HG03280 (cell line): ENCODE measurements at regions not wholly inside any gene's neighbourhood (a gene's known extent, or its start where the extent isn't known, plus 50 kb on each side); places are given as distances from the start of the nearest gene placed in this dataset.
A peak's percentile ranks its signal among the peaks of the same experiment; 100 is the strongest.

ENCODE experiments used
- ATAC-seq: cut with Tn5 transposase; IDR thresholded peaks from one replicate; pipeline ENCODE4 v1.9.1; 2021; ENCODE audit warnings: mild to moderate bottlenecking, moderate library complexity; ENCODE audit not compliant: unreplicated experiment

DNA sequence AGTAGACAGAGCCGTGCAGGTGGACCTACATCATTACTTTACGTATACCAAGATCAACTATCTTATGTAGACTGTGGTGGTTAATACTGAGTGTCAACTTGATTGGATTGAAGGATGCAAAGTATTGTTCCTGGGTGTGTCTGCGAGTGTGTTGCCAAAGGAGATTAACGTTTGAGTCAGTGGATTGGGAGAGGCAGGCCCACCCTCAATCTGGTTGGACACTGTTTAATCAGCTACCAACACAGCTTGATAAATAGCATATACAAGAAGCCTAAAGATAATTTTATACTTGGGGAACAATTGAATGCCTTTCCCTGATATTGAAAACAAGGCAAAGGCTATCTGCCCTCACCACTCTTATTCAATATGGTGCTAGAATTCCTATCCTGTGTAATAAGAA lies 604.2 kb upstream of the ZEB2 start:
- ATAC-seq = no peak

DNA sequence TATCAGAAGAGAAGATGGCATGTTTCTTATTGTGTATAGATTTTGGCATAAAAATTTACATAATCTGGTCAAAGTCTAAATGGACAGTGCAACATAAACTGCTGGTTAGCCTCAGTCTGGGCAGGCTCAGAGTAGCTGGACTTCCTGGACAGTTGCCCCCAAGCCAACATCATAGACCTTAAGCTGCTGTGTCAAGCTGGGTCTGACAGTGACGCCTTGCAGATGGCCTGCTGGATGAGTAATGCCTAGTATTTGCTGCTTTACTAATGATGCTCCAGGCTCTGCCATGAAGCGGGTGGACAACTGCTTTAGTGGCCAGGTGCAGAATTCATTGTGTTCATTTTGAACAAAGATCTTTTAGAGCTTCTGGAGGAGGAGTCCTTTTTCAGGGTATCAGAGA lies 603.7 kb upstream of the ZEB2 start:
- ATAC-seq = no peak

DNA sequence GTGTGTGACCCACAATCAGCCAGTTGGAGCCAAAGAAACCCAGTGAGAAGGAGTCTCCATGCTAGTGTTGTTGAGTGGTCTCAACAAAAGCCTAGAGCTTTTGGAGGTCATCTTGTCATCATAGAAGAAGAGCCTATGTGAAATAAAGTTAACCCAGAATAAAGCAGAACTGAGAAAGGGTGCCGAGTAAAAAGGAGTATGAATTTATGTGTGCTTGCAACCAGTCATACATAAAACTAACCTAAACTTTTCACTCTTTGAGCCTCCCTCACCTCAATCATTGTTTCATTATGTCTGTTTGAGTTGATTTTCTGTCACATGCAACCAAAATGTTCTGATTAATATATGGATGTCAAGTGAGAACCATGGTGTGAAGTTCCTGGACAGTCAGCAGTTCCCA lies 599.3 kb upstream of the ZEB2 start:
- peak; percentile 48 for ATAC-seq

DNA sequence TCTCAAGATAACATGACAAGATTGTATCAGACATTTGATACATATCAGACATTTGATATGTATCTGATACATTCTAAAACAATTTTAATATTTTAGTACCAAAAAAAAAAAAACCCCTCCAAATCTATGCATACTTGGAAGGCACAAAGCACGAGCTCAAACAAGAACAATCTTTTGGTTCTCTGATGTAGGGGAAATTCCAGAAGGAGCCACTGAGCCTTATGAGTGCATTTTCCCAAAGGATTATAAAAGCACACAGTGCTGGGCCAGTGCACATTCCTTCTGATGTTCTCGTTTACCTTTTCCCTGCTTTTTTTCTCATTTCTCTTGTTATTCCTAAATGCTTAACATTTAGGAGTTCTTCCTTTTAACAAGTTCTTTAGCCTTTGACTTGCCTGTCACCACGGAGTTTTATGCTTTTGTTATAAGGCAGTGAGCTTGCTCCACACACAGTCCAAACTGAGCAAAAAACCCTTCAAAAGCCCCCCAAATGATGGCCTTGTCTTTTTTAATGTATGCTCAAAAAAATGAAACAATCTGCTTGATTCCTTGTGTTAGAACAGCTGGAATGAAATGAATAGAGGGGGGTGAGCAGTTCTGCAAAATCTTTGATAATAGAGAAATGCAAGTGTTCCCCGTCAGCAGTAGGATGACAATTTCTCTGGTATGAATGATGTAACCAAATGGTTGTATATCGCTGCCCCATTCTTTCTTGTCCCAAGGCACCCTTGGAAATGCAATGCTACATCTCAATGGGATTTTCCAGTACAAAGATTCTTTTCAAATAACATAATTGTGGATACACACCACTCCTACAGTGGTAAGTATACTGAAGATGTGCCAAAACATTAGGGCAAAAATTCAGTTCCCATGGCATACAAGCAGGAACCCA lies 597.2 kb upstream of the ZEB2 start:
- no peak for ATAC-seq

DNA sequence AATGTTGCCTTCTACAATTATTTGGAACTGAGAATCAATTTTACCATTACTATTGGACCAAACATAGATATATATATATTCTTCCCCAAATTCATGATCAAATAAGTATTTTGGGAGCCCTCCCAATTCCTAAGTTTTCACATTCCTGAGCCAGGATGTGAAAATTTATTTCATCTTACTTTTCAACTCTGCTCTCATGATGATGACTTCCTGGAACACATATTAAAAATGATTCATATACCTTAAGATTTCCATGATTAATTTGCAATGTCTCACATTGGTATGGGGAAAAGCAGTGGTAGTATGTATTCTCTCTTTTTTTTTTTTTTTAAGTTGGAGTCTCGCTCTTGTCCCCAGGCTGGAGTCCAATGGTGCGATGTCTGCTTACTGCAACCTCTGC lies 596.1 kb upstream of the ZEB2 start:
- ATAC-seq = no peak

DNA sequence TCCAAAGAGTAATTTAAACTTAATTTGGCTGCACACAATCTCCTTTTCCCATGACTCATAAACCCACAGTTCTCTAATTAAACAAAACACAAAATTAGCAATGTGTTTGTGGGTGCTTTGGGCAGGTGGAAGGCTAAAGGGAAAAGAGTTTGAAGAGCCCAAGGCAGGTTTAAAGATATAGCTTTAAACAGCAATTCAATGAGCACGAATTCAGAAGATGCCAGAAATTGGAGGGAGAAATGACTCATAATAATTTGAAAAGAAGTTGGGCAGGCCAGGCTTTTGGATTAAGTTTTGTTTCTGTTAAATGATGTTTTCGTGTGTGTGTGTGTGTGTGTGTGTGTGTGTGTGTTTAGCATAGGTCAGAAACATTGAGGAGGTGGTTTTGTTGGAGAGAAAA lies 594.8 kb upstream of the ZEB2 start:
- no peak for ATAC-seq

DNA sequence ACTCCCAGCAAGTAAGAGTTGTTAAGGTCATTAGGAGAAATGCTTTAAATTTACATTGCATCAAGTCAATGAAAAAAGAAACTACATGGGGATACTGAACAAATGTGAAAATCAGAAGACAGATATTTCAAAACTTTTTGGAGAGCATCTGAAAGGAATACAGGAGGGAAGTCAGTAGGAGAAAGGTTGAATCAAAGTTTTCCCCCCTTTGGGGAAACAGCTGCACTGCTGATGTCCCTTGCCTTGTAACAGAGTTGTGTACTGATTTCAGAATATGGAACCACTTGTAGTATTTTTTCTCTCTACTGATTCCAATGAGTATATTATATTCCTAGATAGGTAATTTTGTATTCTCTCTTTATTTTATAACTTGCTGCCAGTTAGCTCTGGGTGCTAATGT lies 592.5 kb upstream of the ZEB2 start:
- ATAC-seq = no peak

DNA sequence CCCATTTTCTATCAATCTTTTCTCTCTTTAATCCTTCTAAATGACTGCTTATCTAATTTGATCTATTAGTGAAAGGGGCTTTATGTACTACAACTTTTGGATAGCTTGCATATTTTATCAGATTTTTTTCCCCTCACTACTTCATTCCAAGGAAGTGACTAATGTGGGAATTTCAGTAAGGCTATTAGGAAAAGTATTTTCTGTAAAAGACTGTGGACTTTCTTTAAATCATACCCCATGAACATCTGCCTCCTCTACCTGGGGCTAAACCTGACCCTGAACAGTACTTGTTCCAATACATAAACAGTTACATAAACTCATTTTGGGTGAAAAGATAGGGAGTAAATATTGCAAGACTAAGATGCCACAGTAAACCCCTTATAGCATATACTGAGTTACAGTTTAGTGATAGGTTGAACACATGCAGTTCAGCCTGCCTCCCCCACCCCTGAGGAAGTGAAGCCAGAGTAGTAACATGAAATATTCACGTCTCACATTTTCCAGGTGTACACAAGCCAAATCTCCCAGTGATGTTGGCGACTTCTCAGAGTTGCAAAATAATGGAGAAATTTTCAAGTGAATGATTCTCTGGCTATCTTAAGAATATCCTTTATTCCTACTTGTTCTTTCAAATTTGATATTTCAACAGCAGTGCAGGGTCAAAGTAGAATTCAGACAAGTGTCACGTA lies 590.9 kb upstream of the ZEB2 start:
- ATAC-seq = no peak

DNA sequence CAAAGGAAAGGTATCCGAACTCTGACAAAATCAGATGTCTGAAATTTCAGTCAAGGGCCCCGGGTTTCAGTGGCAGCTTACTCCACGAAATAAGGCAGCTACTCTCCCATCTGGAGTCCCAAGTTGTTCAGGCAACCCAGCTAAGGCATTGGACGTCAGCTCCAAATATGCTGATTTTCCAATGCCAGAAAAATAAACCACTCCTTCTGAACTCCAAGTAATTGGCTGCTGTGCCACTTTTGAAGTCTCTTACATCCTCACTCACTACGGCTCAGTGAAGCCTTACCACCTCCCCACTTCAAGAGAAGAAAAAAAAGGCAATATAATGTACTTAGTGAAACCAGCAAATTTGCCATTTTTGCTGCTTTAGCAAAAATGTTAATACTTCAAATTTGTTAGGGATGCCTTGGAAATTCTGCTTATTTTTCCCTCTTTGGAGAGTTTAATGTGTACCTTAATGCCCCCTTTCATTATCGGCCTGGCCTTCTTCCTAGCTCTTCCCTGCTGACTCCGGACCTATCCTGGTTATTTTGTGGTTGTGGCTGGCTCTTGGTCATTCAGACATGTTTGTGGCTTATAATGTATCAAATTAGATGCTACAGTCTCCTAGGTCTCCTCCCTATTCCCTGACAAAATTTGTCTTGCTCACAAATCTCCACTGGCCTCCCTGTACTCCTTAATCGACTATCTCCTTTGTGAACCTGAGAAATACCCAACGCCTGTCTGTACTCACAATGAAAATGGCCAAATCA lies 589.2 kb upstream of the ZEB2 start:
- ATAC-seq = no peak

DNA sequence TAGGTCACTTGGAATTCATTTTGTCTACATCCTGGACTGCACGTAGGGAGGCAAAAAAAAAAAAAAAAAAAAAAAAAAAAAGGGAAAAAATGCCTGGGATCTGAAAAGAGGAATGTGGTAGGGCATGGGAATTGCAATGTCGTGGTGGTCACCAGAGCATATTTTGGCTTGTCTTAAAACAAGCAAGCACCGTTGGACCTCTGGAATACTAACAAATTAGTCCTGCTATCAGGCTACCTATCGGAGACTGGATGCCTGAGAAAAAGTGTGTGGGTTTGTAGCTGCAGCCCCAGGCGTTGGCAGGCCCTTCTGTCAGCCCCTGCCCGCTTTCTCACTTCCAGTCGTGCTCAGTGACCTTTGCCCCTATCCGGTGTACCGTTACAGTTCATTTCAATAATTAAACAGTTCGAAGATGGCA lies 588.5 kb upstream of the ZEB2 start:
- no peak for ATAC-seq

DNA sequence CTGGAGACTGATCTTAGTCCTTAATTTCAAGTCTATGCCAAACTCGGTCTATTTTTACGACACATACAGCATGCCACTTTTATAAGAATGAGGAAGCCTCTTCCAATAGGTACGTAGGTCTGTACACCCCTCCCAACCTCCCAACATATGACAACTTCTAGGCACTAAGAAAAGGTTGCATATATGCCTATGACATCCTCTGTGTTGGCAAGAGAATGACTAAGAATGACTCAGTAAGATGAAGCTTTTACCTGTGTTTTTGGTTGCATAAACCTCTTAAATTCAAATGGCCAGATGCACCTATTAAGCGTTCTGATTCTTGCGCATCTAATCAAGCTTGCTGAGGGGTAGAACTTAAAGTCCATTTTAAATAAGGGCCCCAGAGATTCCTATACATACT lies 586.4 kb upstream of the ZEB2 start:
- no peak for ATAC-seq

DNA sequence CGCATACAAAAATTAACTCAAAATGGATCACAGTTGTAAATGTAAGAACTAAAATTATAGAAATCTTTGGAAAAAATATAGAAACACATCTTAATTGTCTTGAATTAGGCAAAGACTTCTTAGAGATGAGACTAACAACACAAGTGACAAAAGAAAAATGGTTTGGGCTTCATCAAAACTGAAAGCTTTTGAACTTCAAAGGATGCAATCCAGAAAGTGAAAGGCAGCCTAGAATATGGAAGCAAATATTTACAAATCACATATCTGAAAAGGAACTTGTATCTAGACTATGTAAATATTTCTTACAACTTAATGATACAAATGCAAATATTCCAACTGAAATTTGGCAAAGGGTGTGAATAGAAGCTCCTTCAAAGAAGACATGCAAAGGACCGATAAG lies 582.8 kb upstream of the ZEB2 start:
- no peak for ATAC-seq

DNA sequence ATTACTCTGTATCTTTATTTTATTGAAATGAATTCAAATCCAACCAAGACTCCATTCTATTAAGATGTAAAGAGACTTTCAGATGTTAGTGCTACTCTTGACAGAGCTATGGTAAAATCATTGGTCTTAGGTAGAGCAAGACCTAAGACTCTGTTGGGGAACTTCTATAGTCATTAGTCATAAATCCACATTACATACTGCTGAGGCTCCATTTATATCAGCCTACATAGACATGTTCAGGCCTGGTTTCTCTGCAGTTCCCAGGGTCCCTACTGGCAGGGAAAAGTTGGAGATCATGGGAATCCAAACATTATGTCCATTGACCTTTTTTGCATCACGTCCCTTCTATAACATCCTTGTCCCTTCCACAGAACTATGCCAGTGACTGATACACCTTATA lies 580.4 kb upstream of the ZEB2 start:
- ATAC-seq = no peak

DNA sequence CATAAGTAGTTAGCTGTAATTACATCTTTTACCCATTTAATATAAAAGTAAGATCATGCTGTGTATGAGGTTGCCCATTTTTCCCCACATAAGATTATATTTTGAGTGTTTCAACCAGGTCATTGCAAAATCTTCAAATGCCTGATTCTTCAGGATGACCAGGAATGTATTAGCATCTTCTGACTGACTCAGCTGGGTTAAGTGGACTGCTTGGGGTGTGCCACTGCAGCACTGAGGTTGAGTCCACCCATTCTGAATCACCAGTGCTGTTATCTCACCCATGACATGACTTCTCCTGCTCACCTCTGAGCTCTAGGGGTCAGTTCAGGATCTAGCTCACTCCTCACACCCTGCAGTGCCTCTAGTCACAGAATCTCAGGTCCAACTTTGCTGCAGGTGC lies 576.7 kb upstream of the ZEB2 start:
- no peak for ATAC-seq

DNA sequence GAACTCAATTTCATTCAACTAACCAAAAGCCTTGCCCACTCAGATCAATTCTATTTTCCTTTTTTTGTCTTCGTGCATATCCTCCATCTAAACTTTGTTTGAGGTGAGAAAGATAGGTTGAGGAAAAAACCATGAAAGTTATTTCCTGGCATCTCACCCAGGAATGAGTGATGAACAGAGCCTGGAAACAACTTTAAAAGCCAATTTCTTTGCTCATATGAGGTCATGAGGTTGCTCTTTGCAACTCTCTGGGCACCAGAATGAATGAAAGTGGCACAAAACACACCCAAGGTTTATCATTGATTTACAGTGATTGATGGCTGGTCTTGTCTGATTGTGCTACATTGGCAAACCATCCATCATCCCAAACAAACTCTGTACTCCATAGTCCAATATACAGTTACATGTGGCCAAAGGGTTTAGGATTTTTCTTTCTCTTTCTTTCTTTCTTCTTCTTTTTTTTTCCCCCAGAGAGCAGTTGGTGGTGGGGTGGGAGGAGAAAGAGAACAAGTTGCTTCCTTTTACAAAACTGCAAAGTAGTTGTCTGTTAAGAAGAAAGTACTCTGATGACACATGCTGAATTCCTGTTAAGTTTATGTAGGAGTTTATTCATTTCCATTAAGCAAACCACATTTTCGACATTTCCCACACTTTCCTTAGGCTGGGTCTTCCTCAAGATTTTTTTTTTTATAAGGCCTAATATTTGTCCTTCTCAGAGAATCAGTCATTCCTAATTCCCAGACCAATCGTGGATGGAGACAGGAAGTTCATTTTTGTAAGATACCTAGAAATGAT lies 575.9 kb upstream of the ZEB2 start:
- no peak for ATAC-seq

DNA sequence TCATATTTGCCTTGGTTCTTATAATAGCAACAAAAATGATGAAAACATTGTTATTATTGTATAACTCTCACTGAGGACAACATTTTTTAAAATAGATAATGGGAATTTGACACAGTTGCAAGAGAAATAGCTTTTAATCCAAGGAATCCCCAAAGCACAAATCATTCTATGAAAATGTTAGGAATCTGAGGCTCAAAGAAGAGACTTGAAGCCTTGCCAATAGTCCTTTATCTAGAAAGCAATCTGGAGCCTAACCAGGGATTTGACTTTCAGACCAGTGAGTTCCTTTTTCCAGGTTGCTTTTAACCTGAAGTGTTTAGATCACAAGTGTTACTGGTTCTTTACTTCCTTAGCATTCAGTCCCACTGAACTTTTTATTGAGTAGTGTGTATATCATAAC lies 574.5 kb upstream of the ZEB2 start:
- ATAC-seq = no peak

DNA sequence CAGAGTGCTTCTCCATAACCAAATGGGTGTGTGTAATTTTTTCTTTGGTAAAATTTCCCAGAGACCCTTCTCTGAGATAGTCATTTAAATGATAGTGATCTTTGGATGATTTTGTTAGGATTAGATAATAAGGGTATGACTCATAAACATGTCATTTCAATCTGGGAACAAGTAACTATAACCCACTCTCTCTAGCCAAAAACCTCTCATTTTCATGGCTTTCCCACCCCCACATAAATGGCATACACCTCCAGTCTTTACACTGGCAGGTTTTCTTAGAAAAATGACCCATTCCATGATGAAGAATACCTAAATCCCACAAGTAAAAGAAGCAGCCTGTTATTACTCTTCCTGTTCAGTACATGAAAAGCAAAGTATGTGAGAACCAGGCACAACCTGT lies 572.0 kb upstream of the ZEB2 start:
- no peak for ATAC-seq

DNA sequence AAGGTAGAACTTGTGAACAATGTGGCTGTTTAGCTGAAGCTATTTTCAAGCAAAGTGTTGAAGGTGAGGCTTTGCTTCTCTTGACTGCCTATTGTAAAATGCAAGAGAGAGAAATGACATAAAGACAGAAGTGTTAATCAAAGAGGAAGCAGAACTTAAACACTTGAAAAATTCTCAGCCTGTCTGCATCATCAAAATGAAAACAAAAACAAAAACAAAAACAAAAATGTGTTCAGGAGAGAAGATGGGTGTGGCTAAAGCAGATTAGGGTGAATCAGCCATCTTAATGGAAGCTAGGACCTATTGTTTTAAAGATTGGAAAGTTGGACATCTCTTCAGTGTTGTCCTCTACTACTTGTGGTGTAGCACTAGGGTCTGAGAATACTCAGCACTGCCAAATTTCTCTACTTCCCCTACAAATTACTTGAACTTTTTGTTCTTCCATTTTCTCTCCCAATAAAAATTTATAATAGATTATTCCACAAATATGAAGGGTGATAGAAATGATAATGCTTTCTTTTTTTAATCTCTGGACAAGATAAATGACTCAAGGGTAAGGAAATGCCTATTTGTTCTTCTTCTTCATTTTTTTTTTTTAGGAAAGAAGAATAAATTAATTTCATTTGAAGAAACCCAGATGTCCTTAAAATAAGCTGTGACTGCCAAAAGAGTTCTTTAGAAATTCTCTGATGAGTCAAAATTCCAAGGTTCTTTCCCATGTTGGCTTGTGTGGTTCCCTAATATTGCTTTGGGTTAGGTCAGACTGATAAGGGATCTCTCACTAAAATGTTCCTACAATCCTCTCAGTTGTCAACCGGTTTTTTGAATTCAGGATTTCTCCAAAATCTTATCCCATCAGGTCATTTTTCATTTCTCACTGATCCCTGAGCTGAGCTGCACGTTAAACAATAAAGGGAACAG lies 571.2 kb upstream of the ZEB2 start:
- ATAC-seq = no peak

DNA sequence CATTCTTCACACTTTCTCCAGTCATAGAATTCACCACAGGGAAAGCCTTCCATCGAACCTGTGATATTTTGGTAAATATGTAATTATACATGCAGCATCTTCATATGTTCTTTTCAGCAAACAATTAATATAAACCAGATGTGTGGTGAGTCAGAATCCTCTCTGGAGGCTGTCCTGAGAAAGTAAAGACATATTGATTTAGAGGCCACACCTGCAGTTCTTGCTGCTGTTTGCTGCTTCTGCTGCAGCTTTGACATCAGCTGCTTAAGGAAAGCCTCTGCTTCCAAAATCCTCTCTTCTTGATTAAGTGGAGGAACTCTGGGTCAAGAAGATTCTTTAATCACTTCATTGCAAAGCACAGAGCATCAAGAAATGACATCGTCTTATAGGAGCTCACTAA lies 568.8 kb upstream of the ZEB2 start:
- no peak for ATAC-seq

DNA sequence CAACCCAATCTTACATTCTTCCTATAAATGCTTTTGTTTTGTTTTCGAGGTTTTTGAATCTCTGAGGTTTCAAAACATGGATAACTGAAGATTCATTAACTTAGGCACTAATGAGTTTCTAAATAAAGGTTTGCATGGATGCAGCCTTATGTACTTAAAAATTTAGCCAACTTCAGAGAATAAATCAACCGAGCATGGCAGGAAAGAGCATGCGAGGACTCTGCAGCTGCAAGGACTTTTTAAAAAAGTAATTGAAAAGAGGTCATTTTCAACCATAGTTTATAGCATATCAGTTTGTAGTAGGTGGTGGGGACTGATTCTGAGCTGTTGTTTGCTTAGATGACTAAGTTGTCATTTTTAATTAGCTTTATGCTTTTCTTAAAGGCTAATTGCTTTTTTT lies 567.0 kb upstream of the ZEB2 start:
- no peak for ATAC-seq
